IPS DF 19.7 (cell line): ENCODE measurements at regions not wholly inside any gene's neighbourhood (a gene's known extent, or its start where the extent isn't known, plus 50 kb on each side); places are given as distances from the start of the nearest gene placed in this dataset.
"Not testable (repeated sequence)": the region's sequence is repeated elsewhere in the genome, so short reads cannot be mapped to it uniquely, and the experiment has no call there.

ENCODE experiments used
- DNase-seq: peaks from one replicate; pipeline ENCODE4 v3.0.0-alpha.2; 2013; ENCODE audit warnings: low read depth, low spot score

DNA sequence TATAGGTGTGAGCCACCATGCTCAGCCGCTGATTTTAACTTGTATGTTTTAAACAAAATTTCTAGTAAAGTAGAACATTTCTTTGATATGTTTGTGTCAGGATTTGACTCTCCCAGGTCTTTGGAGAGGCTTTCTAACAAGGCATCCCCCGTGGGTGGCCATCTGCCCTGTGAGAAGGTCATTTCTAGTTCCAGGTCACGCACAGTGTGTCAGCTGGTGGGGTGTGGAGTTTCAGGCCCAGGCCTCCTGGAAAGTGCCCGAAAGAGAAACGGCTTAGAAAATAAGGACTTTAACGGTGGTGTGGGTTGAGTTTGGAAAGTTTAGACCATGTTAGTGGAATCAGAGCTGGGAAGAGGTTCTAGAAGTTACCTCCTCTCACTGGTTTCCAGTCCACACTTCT, 61.0 kb downstream of the SPDYE17 start:
- not testable (repeated sequence) for DNase-seq

DNA sequence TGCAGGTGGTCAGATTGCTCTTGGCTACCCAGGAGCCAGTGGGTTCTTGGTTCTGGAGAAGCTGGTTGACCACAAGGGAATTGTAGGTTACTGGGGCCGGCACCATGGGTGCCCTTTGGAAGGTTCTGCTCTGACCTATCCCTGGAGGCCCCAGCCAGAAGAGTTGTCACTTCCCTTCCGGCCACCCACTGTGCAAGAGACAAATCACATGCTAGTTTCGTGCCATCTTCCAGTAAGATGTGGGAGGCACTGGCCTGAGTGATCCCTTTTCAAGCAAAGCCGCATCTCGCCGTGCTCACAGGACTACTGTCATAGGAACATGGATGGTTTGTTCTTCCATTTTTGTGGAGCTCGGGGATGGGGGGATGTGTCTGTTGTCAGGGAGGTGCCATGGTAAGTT, 62.3 kb downstream of the SPDYE17 start:
- not testable (repeated sequence) for DNase-seq

DNA sequence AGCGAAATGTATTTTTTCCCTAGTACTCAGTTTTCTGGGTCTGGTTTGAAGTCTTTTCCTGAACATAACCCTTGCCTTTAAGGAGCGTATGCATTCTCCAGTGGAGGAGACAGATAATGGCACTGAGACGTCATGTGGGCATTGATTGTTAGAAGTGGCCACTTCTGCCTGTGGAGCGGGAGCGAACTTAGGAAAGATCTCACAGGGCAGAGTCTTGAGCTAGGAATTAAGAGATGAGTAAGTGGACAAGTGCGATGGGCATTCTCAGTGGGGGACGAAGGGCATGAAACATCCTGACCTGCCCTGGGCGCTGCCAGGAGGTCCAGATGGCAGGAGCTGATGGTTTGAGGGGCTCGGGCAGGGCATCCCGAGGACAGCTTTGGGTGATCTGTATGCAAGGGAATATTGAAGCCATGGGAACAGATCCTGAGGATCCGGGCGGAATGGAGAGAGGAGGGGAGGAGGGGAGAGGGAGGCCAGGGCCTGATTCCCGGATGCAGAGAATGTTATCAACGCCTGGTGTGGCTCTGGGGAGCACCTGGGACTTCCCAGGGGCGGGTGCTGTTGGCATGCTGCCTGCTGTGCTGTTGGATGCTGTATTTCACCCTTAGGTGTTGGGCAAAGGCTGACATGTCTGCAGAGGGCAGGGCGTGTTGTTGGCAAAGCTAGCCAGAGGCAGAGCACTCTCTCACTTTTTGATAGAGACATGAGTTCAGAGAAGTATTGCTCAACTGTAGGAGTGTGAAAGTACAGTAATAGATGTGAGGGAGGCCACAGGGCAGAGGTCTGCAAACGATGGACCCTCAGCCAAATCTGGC, 66.2 kb downstream of the SPDYE17 start:
- not testable (repeated sequence) for DNase-seq

DNA sequence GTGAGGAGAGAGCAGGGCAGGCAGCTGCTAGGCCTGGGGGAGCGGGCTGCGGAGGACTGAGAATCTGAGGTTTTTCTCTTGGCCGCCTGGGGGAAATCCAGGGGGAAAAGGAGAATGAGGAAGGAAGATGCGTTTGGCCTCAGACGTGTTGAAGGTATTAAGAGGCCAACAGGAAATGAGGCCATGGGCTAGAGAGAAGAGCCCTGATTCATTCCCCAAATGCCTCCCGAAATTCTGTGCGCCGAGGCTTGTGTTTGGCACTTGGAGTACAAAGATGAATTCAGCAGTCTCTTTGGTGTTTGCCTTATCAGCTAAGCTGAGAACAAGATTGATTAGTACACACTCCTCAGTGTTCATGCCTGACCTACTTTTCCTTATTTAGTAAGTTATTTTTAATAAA, 68.1 kb downstream of the SPDYE17 start:
- DNase-seq: not testable (repeated sequence)

DNA sequence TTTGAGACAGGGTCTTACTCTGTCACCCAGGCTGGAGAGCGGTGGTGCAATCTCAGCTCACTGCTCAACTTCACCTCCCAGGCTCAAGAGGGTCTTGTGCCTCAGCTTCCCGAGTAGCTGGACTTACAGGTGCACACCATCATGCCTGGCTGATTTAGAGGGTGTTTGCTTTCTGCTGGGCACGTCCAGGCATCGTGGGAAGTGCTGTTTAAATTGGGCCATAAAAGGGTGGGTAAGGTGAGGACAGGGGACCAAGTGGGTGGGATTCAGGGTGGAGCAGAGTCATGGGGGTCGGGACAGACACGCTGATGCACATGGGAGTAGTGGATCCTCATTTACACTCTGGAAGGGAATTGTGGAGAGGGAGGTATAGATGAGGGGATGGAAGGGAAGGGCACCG, 69.1 kb downstream of the SPDYE17 start:
- DNase-seq: not testable (repeated sequence)

DNA sequence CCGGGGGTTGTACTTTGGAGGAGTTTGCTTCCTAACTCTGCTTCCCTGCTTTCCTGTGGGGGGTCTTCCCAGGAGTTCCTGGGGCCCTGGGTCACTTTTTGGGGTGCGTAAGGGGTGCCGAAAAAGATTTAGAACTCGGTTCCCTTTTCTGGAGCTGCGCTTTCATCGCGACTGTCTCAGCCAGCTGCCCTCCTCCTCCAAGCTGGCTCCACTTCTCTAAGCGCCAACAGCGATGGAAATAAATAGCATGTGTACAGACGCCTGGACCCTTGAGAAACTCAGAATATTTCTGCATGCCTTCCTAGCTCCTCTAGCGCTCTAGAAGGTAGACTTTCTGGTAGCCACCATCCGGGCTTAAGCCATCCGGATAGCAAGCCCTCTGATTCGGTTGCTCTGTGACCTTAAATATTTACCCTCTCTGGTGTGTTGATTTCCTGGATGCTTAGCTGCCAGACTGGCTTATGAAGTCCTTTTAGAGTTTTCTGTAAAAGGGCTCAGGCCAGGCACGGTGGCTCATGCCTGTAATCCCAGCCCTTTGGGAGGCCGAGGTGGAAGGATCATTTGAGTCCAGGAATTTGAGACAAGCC, 71.7 kb downstream of the SPDYE17 start:
- DNase-seq: not testable (repeated sequence)

DNA sequence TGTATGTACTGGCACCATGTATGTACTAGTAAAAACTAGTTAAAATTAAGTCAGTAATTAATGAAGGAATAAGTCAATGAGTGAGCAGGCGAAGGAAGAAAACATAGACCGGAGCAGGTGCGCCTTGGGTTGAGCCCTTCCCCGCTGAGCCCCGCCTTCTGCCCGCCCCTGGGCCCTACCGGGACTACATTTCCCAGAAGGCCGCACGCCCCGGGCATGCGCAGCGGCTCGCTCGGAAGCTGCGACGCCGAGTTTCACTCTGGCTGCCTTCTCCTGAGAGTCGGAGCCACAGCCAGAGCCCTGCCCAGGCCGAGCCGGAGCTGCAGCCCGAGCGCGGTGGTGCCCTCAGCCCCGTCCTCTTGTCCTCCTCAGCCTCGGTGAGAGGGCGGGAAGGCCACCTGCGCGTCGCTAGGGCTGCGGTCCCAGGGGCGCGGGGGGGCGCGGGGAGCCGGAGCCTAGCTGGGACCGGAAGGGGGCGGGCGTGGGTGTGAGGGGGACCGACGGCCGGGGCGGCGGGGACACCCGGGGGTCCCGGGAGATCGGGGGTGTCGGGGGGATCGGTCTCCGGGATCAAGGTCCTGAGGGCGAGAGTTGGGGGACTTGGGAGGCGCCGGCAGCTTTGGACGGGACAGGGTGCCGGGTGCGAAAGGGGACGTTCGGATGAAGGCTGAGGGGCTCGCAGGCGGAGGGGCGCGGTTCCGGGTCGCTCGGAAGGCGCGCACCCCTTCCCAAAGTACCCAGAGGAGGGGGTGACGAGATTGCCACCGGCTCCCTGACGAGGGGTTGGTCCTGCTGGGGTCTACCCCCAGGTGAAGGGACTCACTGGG, 72.4 kb downstream of the SPDYE17 start:
- not testable (repeated sequence) for DNase-seq

DNA sequence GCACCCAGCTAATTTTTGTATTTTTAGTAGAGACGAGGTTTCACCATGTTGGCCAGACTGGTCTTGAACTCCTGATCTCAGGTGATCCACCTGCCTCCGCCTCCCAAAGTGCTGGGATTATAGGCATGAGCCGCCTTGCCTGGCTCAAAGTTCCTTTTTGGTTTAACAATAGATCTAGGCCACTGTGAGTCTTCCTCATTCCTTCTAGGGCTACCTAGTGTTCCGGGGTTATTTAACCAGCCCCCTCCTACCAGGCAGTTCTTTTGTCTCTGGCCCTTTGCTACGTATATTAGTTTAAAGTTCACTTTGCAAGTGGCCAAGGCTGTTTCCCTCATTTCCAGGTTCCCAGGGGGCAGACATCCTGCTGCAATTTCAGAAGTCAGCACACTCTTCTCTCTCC, 75.6 kb downstream of the SPDYE17 start:
- not testable (repeated sequence) for DNase-seq

DNA sequence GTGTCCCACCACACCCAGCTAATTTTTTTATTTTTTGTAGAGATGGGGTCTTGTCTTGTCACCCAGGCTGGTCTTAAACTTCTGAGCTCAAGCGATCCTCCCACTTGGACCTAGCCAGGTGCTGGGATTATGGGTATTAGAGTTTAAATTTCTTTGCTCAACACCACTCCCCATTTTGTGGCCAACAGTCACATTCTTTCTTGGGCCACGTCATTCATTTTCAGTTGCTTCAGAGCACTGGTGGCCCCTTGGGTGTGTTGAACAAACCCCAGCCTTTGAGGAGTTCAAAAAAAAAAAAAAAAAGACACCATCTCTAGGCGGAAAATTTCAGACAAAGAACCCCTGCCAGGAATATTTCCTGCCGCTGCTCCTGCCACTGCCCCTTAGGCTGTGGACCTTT, 77.0 kb downstream of the SPDYE17 start:
- not testable (repeated sequence) for DNase-seq

DNA sequence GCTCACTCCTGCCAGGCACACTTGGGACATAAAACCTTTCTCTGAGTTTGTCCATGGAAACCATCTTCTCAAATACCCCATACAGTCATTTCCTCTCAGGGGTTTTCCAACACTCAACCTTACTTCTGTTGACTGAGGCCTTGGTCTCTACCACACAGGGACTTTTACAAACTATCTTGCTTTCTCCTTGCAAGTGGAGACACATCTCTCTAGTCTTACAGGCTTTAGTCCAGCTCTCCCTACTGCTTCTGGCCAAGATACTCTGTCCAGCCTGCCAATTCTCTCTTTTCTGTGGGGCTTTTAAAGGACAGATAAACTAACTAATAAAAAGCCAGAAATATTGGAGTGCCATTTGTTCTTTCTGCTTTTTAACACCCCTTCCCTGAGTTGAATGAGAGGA, 87.6 kb downstream of the SPDYE17 start:
- DNase-seq: not testable (repeated sequence)

DNA sequence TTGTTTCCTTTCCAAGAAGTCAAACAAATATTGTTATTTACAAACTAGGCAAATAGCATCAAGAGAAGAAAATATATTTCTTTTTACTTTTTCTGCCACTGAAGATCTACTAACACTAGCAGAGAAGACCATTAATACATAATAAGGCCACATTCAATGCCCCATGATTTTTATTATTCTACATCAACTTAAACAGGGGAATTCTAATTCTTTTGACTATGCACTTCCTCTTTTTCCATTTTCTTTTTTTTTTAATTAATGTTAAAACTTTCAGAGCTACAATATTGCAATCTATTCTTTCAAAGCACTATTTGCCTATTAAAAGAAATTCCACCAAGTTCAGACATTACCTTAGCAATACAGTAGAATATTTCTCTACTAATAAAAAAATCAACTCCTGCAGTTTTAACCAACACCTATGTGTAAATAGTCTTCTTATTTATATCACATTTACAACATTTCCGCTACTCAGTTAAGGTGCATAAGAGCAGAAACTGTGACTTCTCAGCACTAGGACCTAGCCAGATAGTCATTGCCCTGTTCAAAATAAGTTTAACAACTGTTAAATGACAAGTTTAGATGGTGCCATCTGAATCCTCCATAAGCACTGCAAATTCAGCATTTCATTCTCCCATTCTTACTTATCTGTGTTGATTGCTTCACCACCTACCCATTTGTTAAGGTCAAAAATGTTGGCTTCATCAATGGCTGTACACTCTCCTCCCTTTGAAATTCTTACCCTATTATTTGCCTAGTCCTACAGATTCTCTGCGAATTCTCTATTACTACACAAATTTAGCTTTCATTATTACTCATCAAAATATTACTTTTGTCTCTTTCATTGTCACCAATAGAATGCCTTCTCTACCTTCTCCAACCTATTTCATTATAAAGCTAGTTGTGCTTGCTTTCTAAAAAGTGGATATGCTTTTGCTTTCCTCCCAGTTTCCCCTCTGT, 90.1 kb downstream of the SPDYE17 start:
- DNase-seq: not testable (repeated sequence)

DNA sequence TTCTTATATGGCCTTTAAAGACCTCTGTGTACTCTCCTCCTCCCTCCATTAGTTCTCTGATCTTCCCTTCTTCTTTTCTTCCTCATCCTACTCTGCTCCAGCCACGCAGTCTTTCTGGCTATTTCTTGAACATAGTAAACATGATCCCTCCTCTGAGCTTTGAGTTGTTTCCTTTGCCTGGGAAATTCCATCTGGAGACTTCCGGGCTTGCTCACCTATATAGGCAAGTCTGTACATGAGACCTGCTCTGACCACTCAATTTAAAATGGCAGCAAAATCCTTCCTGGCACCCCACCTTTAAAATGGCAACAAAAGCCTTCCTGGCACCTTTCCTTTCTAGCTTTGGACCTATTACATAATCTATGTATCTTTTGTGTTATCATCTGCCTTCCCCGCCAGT, 94.4 kb downstream of the SPDYE17 start:
- not testable (repeated sequence) for DNase-seq

DNA sequence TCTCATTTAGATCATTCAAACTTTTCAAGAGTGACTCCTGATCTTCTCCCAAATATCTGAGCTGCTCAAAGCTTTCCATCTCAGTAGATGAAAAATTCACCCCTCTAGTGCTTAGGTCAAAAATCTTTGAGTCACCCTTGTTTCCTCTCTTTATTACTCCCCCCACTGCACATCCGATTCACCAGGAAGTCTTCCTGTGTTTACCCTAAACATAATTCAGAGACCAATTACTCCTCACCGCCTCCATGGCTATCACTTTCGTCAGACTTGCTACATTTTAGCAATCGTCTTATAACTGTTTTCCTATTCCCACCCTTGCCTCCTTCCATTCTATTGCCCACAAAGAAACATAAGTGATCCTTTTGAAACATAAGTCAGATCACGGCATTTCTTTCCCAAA, 94.8 kb downstream of the SPDYE17 start:
- not testable (repeated sequence) for DNase-seq

DNA sequence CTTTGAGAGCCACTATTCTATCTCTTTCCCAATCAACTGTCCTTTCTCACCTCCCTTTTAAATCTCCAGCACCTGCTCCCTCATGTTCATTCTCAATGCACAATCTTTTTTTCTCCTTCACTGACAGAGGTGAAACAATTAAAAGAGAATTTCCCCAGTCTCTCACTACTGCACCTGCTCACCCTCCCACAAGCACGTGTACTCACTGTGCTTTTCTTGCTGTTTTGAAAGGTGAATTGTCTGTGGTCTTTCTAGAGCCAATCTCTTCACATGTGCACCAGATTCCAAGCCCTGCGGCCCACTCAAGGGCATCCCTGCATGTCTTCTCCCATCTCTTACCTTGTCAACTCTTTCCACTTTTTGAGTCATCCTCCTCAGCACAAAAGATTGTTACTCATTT, 95.8 kb downstream of the SPDYE17 start:
- DNase-seq: not testable (repeated sequence)

DNA sequence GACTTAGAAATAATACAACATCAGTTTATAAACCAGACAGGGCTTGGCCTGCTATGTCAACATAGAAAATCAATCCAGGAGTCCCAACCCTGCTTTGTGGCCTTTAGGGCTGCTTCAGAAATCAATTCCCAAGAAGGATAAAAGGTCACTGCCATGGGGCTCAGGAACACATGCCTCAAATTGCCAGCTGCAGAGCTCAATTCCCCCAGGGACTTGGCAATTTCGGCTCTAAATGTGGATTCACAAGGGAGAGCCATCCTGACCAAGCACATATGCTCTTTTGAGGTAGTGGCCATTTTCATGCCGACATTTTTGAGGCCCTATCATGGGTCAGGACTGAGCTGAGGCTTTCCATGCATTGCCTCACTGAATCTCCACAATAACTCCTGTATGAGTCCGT, 97.5 kb downstream of the SPDYE17 start:
- not testable (repeated sequence) for DNase-seq

DNA sequence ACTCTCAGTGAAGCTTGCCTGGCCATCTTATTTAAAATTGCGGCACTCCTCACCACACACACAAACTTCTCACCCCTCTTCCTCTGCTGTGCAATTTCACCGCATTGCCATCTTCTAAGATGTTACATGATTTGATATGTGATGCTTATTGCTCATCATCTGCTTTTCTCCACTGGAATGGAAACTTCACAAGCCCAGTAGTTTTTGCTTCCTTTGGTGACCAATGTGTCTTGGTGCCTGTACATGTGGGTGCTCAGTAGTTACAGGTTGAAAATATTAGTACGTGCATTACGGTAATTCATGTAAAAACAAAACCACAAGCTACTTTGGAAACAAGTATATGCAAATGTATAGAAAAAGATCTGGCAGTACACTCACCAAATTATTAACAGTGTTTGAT, 99.2 kb downstream of the SPDYE17 start:
- not testable (repeated sequence) for DNase-seq

DNA sequence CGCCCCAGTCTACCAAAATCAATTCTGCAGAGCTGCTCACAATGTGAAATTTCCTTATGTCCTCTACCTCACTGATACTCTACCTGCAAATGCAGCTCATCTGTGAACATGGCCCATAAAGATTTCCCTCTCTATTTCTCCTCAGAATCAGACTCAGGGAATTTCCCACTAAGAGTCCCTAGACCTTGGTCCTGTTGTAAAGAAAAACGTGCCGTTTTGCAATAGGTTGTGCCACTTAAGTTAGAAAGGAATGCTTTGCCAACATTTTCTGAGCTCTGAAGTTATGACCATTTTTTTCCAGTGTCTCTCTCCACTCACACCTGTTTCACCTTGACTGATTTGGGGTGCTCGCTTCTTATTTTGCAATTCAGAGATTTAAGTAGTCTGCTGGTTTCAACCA, 100.7 kb downstream of the SPDYE17 start:
- not testable (repeated sequence) for DNase-seq

DNA sequence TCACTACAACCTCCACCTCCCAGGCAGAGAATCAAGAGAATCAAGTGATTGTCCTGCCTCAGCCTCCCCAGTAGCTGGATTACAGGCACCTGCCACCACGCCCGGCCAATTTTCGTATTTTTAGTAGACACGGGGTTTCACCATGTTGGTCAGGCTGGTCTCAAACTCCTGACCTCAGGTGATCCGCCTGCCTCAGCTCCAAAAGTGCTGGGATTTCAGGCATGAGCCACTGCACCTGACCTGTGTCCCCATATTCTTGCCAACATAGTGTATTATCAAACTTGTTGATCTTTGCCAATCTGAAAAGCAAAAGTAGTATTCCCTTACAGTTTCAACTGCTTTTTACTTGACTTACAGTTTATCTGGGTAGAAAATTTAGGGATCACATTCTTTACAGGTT, 101.7 kb downstream of the SPDYE17 start:
- DNase-seq: not testable (repeated sequence)

DNA sequence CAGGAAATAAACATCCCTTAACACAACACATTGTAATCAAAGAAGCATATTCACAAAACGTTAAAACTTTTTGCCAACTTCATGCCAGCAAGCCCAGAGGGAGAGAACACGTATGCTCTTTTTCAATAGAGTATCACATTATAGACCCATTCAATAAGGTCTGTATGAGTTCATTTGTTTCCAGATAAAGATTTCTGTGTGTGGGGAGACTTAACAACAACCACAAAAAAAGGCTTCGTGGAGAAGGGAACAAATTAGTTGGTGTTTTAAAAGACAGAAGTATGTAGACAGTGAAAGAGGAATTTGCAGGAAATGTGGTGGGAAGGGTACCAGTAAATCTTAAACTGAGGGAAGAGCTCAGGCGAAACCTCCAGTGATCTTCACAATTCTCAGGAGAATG, 103.4 kb downstream of the SPDYE17 start:
- not testable (repeated sequence) for DNase-seq

DNA sequence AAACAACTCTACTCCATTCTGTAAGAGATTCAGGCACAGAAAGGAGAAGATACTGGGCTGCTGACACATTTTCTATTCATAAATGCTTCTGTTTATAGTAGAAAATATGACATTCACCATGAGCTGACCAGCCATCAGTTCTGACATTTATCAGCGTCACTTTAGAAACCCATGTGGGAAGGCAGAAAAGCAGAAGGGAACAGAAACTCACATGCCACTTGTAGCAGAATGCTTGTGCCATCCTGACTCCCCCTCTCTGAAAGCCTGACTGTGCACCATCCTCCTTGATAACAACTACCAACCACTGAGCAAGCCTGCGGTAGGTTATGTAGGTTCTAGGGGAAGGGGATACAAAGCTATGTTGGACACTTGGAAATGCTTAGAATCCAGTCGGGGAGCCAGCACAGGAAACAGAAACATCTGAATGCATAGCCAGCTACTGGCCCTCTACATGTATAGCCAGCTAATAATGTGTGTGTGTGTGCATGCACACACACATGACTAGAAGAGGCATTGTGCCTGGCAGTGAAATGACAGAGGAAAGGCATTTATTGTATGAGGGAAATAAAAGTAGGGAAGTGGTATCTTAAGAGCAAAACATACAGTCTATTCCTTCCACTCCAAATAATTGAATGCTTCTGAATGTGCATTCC, 104.3 kb downstream of the SPDYE17 start:
- not testable (repeated sequence) for DNase-seq

DNA sequence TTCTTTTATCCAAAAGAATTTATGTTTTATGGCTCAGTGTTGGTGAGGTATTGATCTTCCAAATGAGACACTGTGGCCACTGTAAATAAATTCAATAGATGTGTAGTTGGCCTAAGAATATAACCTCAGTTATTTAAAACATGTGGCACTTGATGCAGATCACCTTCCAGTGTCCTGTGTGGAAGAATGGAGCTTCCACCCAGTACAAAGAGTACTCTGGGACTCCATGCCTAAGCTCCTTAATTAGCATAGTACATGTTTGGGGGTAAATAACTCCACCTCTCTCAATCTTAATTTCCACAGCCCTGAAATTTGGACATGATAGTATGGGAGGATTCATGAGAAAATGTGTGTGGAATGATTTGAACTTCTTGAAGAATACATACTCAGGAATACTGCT, 105.7 kb downstream of the SPDYE17 start:
- not testable (repeated sequence) for DNase-seq
